NCI-H69 (cell line): ENCODE measurements at regions not wholly inside any gene's neighbourhood (a gene's known extent, or its start where the extent isn't known, plus 50 kb on each side); places are given as distances from the start of the nearest gene placed in this dataset.
"Not testable (repeated sequence)": the region's sequence is repeated elsewhere in the genome, so short reads cannot be mapped to it uniquely, and the experiment has no call there.

Source experiments
- DNase-seq: peaks from one replicate; lab custom pipeline; 2025; lab: John Stamatoyannopoulos, UW

GRCh38 chr2:87542599-87543174, 205.2 kb upstream of the PLGLB2 start:
- not testable (repeated sequence) for DNase-seq

GRCh38 chr2:87543797-87544196, 204.1 kb upstream of the PLGLB2 start:
- DNase-seq = not testable (repeated sequence)

- DNase-seq = not testable (repeated sequence)
Observed at GRCh38 chr2:87547106-87547505, 200.8 kb upstream of the PLGLB2 start.

GRCh38 chr2:87547966-87548365, 199.9 kb upstream of the PLGLB2 start:
- not testable (repeated sequence) for DNase-seq

GRCh38 chr2:87548681-87549536, 199.0 kb upstream of the PLGLB2 start:
- not testable (repeated sequence) for DNase-seq

- DNase-seq = not testable (repeated sequence)
Observed at GRCh38 chr2:87549561-87550202, 198.2 kb upstream of the PLGLB2 start.

GRCh38 chr2:87554678-87555077, 193.2 kb upstream of the PLGLB2 start:
- DNase-seq = not testable (repeated sequence)

- DNase-seq = not testable (repeated sequence)
Observed at GRCh38 chr2:87555082-87555481, 192.8 kb upstream of the PLGLB2 start.

GRCh38 chr2:87559001-87559400, 188.9 kb upstream of the PLGLB2 start:
- not testable (repeated sequence) for DNase-seq

- DNase-seq = not testable (repeated sequence)
Observed at GRCh38 chr2:87559735-87560134, 188.2 kb upstream of the PLGLB2 start.

- DNase-seq = not testable (repeated sequence)
Observed at GRCh38 chr2:87565116-87565515, 182.8 kb upstream of the PLGLB2 start.

- not testable (repeated sequence) for DNase-seq
Observed at GRCh38 chr2:87566531-87566930, 181.4 kb upstream of the PLGLB2 start.

GRCh38 chr2:87567093-87567492, 180.8 kb upstream of the PLGLB2 start:
- not testable (repeated sequence) for DNase-seq

GRCh38 chr2:87567912-87568311, 180.0 kb upstream of the PLGLB2 start:
- DNase-seq = not testable (repeated sequence)

- DNase-seq = not testable (repeated sequence)
Observed at GRCh38 chr2:87568554-87569278, 179.2 kb upstream of the PLGLB2 start.

GRCh38 chr2:87569689-87570397, 178.0 kb upstream of the PLGLB2 start:
- DNase-seq = not testable (repeated sequence)

- DNase-seq = not testable (repeated sequence)
Observed at GRCh38 chr2:87571889-87572465, 175.9 kb upstream of the PLGLB2 start.

GRCh38 chr2:87572906-87573305, 175.0 kb upstream of the PLGLB2 start:
- not testable (repeated sequence) for DNase-seq

GRCh38 chr2:87573386-87574192, 174.3 kb upstream of the PLGLB2 start:
- not testable (repeated sequence) for DNase-seq
